ENCODE measurements at regions not wholly inside any gene's neighbourhood (a gene's known extent, or its start where the extent isn't known, plus 50 kb on each side); places are given as distances from the start of the nearest gene placed in this dataset.

DNA sequence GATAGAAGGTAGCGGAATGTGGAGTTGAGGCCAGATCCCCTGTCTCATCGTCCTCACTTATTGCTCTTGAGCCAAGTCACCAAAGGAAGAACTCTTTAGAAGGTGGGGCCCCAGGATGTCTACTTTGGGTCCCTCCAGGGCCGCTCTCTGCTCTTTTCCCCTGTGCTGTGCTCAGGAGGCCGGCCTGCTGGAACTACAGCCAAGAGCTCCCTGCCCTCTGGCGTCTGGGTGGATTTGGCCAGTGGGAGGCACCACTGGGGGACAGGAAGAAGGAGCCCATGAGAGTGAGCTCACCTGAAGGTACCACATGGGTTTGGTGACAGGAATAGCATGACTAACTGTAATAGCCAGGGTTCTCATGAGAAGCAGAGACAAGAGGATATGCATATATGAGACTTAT, 97.7 kb upstream of the FAM180A start:
- TF ChIP-seq, protein P1, sequence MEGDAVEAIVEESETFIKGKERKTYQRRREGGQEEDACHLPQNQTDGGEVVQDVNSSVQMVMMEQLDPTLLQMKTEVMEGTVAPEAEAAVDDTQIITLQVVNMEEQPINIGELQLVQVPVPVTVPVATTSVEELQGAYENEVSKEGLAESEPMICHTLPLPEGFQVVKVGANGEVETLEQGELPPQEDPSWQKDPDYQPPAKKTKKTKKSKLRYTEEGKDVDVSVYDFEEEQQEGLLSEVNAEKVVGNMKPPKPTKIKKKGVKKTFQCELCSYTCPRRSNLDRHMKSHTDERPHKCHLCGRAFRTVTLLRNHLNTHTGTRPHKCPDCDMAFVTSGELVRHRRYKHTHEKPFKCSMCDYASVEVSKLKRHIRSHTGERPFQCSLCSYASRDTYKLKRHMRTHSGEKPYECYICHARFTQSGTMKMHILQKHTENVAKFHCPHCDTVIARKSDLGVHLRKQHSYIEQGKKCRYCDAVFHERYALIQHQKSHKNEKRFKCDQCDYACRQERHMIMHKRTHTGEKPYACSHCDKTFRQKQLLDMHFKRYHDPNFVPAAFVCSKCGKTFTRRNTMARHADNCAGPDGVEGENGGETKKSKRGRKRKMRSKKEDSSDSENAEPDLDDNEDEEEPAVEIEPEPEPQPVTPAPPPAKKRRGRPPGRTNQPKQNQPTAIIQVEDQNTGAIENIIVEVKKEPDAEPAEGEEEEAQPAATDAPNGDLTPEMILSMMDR (conservative IDR thresholded peaks at IDR 0.05; ENCODE audit: low read length): no peak
- TF ChIP-seq EZH2phosphoT487 (IDR thresholded peaks at IDR 0.05; ENCODE audit: borderline replicate concordance): no peak
